ENCODE measurements at regions not wholly inside any gene's neighbourhood (a gene's known extent, or its start where the extent isn't known, plus 50 kb on each side); places are given as distances from the start of the nearest gene placed in this dataset.
A peak's percentile ranks its signal among the peaks of the same experiment; 100 is the strongest.

GRCh38 chr4:79540143-79540542 is 132.1 kb upstream of the GK2 start:
- no peak for DNase-seq (ENCODE audit: insufficient read length, low spot score)
- no peak for FAIRE-seq
- no peak for TF ChIP-seq CTCF (IDR thresholded peaks at IDR 0.05; ENCODE audit: insufficient read depth, missing control alignments)

GRCh38 chr4:79535516-79535915 is 127.5 kb upstream of the GK2 start:
- no peak for TF ChIP-seq CTCF (IDR thresholded peaks at IDR 0.05; ENCODE audit: insufficient read depth, missing control alignments)
- no peak for FAIRE-seq
- no peak for DNase-seq (ENCODE audit: insufficient read length, low spot score)

GRCh38 chr4:79528241-79528706 is 120.2 kb upstream of the GK2 start:
- no peak for FAIRE-seq
- TF ChIP-seq CTCF (IDR thresholded peaks at IDR 0.05; ENCODE audit: insufficient read depth, missing control alignments): no peak
- DNase-seq (ENCODE audit: insufficient read length, low spot score): no peak

GRCh38 chr4:79526641-79527565 is 118.9 kb upstream of the GK2 start:
- no peak for TF ChIP-seq CTCF (IDR thresholded peaks at IDR 0.05; ENCODE audit: insufficient read depth, missing control alignments)
- FAIRE-seq: peak; percentile 58
- DNase-seq (ENCODE audit: insufficient read length, low spot score): no peak

GRCh38 chr4:79516114-79516513 is 108.1 kb upstream of the GK2 start:
- no peak for DNase-seq (ENCODE audit: insufficient read length, low spot score)
- TF ChIP-seq CTCF (IDR thresholded peaks at IDR 0.05; ENCODE audit: insufficient read depth, missing control alignments): no peak
- FAIRE-seq: no peak

GRCh38 chr4:79514621-79515329 is 106.7 kb upstream of the GK2 start:
- FAIRE-seq (no peak), DNase-seq (ENCODE audit: insufficient read length, low spot score) (no peak)
- no peak for TF ChIP-seq CTCF (IDR thresholded peaks at IDR 0.05; ENCODE audit: insufficient read depth, missing control alignments)
